GM12875 (cell line): ENCODE measurements at regions not wholly inside any gene's neighbourhood (a gene's known extent, or its start where the extent isn't known, plus 50 kb on each side); places are given as distances from the start of the nearest gene placed in this dataset.

Source experiments
- H3K4me3 ChIP-seq: one replicate; pipeline ENCODE4 v1.5.1; 2011; ENCODE audit warnings: low read depth, low read length, control low read depth
- CTCF ChIP-seq: IDR thresholded peaks from 2 replicates; pipeline ENCODE4 v1.5.1; 2011; ENCODE audit warnings: low read depth, mild to moderate bottlenecking, control low read depth, inconsistent platforms, low read length, moderate library complexity, borderline replicate concordance; ENCODE audit not compliant: insufficient read depth

- H3K4me3 ChIP-seq: no peak overlapping the region
- no peak for TF ChIP-seq CTCF
Measured at GRCh38 chr5:2000591-2000990, 117.9 kb upstream of the IRX4 start.

- TF ChIP-seq CTCF: no peak
- no peak overlapping the region for H3K4me3 ChIP-seq
Measured at GRCh38 chr5:1999794-2000193, 117.1 kb upstream of the IRX4 start.

GRCh38 chr5:1998716-1999317 lies 116.1 kb upstream of the IRX4 start:
- no peak for TF ChIP-seq CTCF
- no peak overlapping the region for H3K4me3 ChIP-seq

- no peak for TF ChIP-seq CTCF
- H3K4me3 ChIP-seq: no peak overlapping the region
Measured at GRCh38 chr5:1998348-1998669, 115.6 kb upstream of the IRX4 start.

- no peak overlapping the region for H3K4me3 ChIP-seq
Measured at GRCh38 chr5:1997640-1998347, 115.1 kb upstream of the IRX4 start.

GRCh38 chr5:1995491-1995890 lies 112.8 kb upstream of the IRX4 start:
- no peak for TF ChIP-seq CTCF

More at GRCh38 chr5:1997640-1998347, 115.1 kb upstream of the IRX4 start:
- no peak for TF ChIP-seq CTCF

GRCh38 chr5:1987471-1987870 lies 104.7 kb upstream of the IRX4 start:
- no peak overlapping the region for H3K4me3 ChIP-seq
- no peak for TF ChIP-seq CTCF

More at GRCh38 chr5:1995491-1995890, 112.8 kb upstream of the IRX4 start:
- H3K4me3 ChIP-seq: no peak overlapping the region
